Testis (tissue), 2 donors: ENCODE measurements at regions not wholly inside any gene's neighbourhood (a gene's known extent, or its start where the extent isn't known, plus 50 kb on each side); places are given as distances from the start of the nearest gene placed in this dataset.

Experiments
- CTCF ChIP-seq, 3 experiments: fragments of 450-650 bp in 2 of 3; fragments of 200-600 bp in 1 of 3; sonication (generic) in 1 of 3; IDR thresholded peaks; one replicate each; pipeline ENCODE4 v1.5.1; 2016 to 2019; ENCODE audit warnings: antibody characterized with exemption in 3 of 3, mild to moderate bottlenecking in 2 of 3, moderate library complexity in 1 of 3
- POLR2A ChIP-seq: fragments of 450-650 bp; IDR thresholded peaks from one replicate; pipeline ENCODE4 v1.6.1; 2017; ENCODE audit warnings: antibody characterized with exemption, mild to moderate bottlenecking, moderate library complexity

GRCh38 chr1:204002614-204003013 is 70.3 kb upstream of the SOX13 start:
- TF ChIP-seq CTCF (IDR thresholded peaks at IDR 0.05), result no peak
- TF ChIP-seq POLR2A, result no peak
